Thyroid gland (tissue), 4 donors: ENCODE measurements at regions not wholly inside any gene's neighbourhood (a gene's known extent, or its start where the extent isn't known, plus 50 kb on each side); places are given as distances from the start of the nearest gene placed in this dataset.

Experiments used
- DNase-seq, 2 donors: peaks; one replicate each; pipeline ENCODE4 v3.0.0-alpha.2; 2019
- H3K27ac ChIP-seq, 3 donors: fragments of 200-600 bp; sonication (generic); 1 replicate in 2 of 3; 2 replicates in 1 of 3; pipeline ENCODE4 v1.5.1; 2016 to 2019; ENCODE audit warnings: mild to moderate bottlenecking in 1 of 3, moderate library complexity in 1 of 3
- H3K27me3 ChIP-seq: fragments of 200-600 bp; sonication (generic); one replicate; pipeline ENCODE4 v1.5.1; 2019
- H3K36me3 ChIP-seq, 2 donors: fragments of 200-600 bp; sonication (generic); one replicate each; pipeline ENCODE4 v1.5.1; 2016 to 2019
- H3K4me1 ChIP-seq, 2 donors: fragments of 200-600 bp; sonication (generic); one replicate each; pipeline ENCODE4 v1.5.1; 2017 to 2019
- H3K4me3 ChIP-seq, 3 donors: fragments of 200-600 bp; sonication (generic); replicated peaks in 1 of 3; 1 replicate in 2 of 3; 2 replicates in 1 of 3; pipeline ENCODE4 v1.5.1; 2016; ENCODE audit warnings: mild to moderate bottlenecking in 1 of 3
- H3K9me3 ChIP-seq: fragments of 200-600 bp; sonication (generic); one replicate; pipeline ENCODE4 v1.5.1; 2017
- CTCF ChIP-seq, 6 experiments: fragments of 200-600 bp in 3 of 6; fragments of 450-650 bp in 3 of 6; sonication (generic) in 3 of 6; IDR thresholded peaks; one replicate each; pipeline ENCODE4 v1.5.1; 2016 to 2019; ENCODE audit warnings: antibody characterized with exemption in 6 of 6, mild to moderate bottlenecking in 2 of 6, inconsistent platforms in 1 of 6, moderate library complexity in 1 of 6
- POLR2A ChIP-seq, 2 donors: fragments of 450-650 bp; IDR thresholded peaks; one replicate each; pipeline ENCODE4 v1.6.1; 2017; ENCODE audit warnings: antibody characterized with exemption in 2 of 2, mild to moderate bottlenecking in 2 of 2, moderate library complexity in 1 of 2
- WGBS, 2 donors: methylation state at CpG; one replicate each; pipeline ENCODE4 v1.1.5; 2017; 5-methylcytosine and 5-hydroxymethylcytosine counted together
- intact Hi-C: fragments of 100-400 bp; cut with DNase I; formaldehyde crosslinking; loops from one replicate; pipeline ENCODE4 v1.15.1; 2023

- H3K36me3 ChIP-seq, result no peaks in the 10 kb centered on the region
- 79 to 82% methylated on average over 5 to 10 of the region's 10 CpGs for WGBS, 2 donors
- H3K27ac ChIP-seq, result no peak overlapping the region
- no peaks in the 10 kb centered on the region for H3K9me3 ChIP-seq
- DNase-seq, result no peak
- intact Hi-C loops, result no loop called here
- TF ChIP-seq CTCF (IDR thresholded peaks at IDR 0.05), result no peak
- no peak for TF ChIP-seq POLR2A (IDR thresholded peaks at IDR 0.05)
- H3K27me3 ChIP-seq, result no peaks in the 10 kb centered on the region
- H3K4me1 ChIP-seq, result no peaks in the 10 kb centered on the region
- H3K4me3 ChIP-seq, result no peak overlapping the region
Observed at GRCh38 chr6:90401933-90402830, 105.5 kb upstream of the BACH2 start.

- H3K36me3 ChIP-seq, result no peaks in the 10 kb centered on the region
- H3K27ac ChIP-seq, result no peak overlapping the region
- H3K27me3 ChIP-seq, result no peaks in the 10 kb centered on the region
- TF ChIP-seq CTCF (IDR thresholded peaks at IDR 0.05), result no peak
- no peak for TF ChIP-seq POLR2A (IDR thresholded peaks at IDR 0.05)
- no peak overlapping the region for H3K4me3 ChIP-seq
- WGBS, 2 donors, result 82 to 88% methylated on average over 8 to 12 of the region's 12 CpGs
- no peak for DNase-seq
- intact Hi-C loops, result loop anchor here (5.0 to 10.0 kb wide), 3 partner anchors 108 to 465 kb away; no protein-coding TSS in a partner anchor
- no peaks in the 10 kb centered on the region for H3K9me3 ChIP-seq
- no peaks in the 10 kb centered on the region for H3K4me1 ChIP-seq
Observed at GRCh38 chr6:90399970-90400369, 103.3 kb upstream of the BACH2 start.

GRCh38 chr6:90397929-90398674 lies 101.5 kb upstream of the BACH2 start:
- no peaks in the 10 kb centered on the region for H3K36me3 ChIP-seq
- TF ChIP-seq POLR2A (IDR thresholded peaks at IDR 0.05), result no peak
- no peak for TF ChIP-seq CTCF (IDR thresholded peaks at IDR 0.05)
- peak in 1 of 2 donors; percentile 13 for DNase-seq
- intact Hi-C loops, result loop anchor here (5.0 to 10.0 kb wide), 3 partner anchors 106 to 463 kb away; no protein-coding TSS in a partner anchor
- H3K9me3 ChIP-seq, result no peaks in the 10 kb centered on the region
- WGBS, 2 donors, result 53 to 56% methylated on average over 5 of the region's 5 CpGs
- H3K4me1 ChIP-seq, result no peaks in the 10 kb centered on the region
- no peak overlapping the region for H3K27ac ChIP-seq
- no peak overlapping the region for H3K4me3 ChIP-seq
- no peaks in the 10 kb centered on the region for H3K27me3 ChIP-seq

GRCh38 chr6:90397047-90397446 lies 100.4 kb upstream of the BACH2 start:
- Histone ChIP-seq H3K9me3 (no peaks in the 10 kb centered on the region), H3K4me1 (no peaks in the 10 kb centered on the region), H3K36me3 (no peaks in the 10 kb centered on the region), H3K27me3 (no peaks in the 10 kb centered on the region), H3K27ac (no peak overlapping the region), H3K4me3 (no peak overlapping the region)
- DNase-seq, result no peak
- 79 to 88% methylated on average over 4 of the region's 4 CpGs for WGBS, 2 donors
- intact Hi-C loops, result loop anchor here (5.0 to 10.0 kb wide), 3 partner anchors 105 to 462 kb away; no protein-coding TSS in a partner anchor
- TF ChIP-seq CTCF (IDR thresholded peaks at IDR 0.05), result no peak
- TF ChIP-seq POLR2A (IDR thresholded peaks at IDR 0.05), result no peak
